Natural killer cell (primary cell): ENCODE measurements at regions not wholly inside any gene's neighbourhood (a gene's known extent, or its start where the extent isn't known, plus 50 kb on each side); places are given as distances from the start of the nearest gene placed in this dataset.

Source experiments
- ATAC-seq, 3 donors: fragments of 150-1000 bp in 2 of 3; fragments of 200-7000 bp in 1 of 3; cut with Tn5 transposase; 1 replicate in 1 of 3; 2 replicates in 2 of 3; pipeline ENCODE4 v1.10.0; 2021; ENCODE audit warnings: mild to moderate bottlenecking in 2 of 3, moderate library complexity in 2 of 3
- DNase-seq, 2 donors: peaks; one replicate each; pipeline versions ENCODE4 v3.0.0 to v3.0.0-alpha.2; 2013 to 2021; ENCODE audit warnings: mixed read lengths in 1 of 2
- H3K27ac ChIP-seq: one replicate; pipeline ENCODE4 v1.5.1; 2013; ENCODE audit warnings: mild to moderate bottlenecking, low read length
- H3K27me3 ChIP-seq: one replicate; pipeline ENCODE4 v1.6.1; 2013; ENCODE audit warnings: low read length; ENCODE audit not compliant: control insufficient read depth, insufficient read depth
- H3K36me3 ChIP-seq: one replicate; pipeline ENCODE4 v1.6.1; 2013; ENCODE audit warnings: low read length; ENCODE audit not compliant: control insufficient read depth, insufficient read depth
- H3K4me1 ChIP-seq: one replicate; pipeline ENCODE4 v1.6.1; 2013; ENCODE audit warnings: low read length; ENCODE audit not compliant: control insufficient read depth, insufficient read depth
- H3K4me3 ChIP-seq: one replicate; pipeline ENCODE4 v1.5.1; 2013; ENCODE audit warnings: low read length
- H3K9me3 ChIP-seq: one replicate; pipeline ENCODE4 v1.6.1; 2013; ENCODE audit warnings: low read length; ENCODE audit not compliant: control insufficient read depth, insufficient read depth
- H3K27ac Mint-ChIP-seq, 2 donors: one replicate each; pipeline ENCODE4 v1.8.0; 2022; ENCODE audit warnings: mild to moderate bottlenecking in 2 of 2, mixed read lengths in 2 of 2, moderate library complexity in 1 of 2
- H3K27me3 Mint-ChIP-seq, 2 donors: one replicate each; pipeline ENCODE4 v1.8.0; 2022; ENCODE audit warnings: low read depth in 2 of 2, mixed read lengths in 2 of 2
- H3K36me3 Mint-ChIP-seq: one replicate; pipeline ENCODE4 v1.8.0; 2022; ENCODE audit warnings: mixed read lengths
- H3K4me1 Mint-ChIP-seq, 2 donors: one replicate each; pipeline ENCODE4 v1.8.0; 2022; ENCODE audit warnings: mixed read lengths in 2 of 2
- H3K4me3 Mint-ChIP-seq: one replicate; pipeline ENCODE4 v1.8.0; 2022; ENCODE audit warnings: mild to moderate bottlenecking, moderate library complexity, mixed read lengths
- H3K9me3 Mint-ChIP-seq, 2 donors: one replicate each; pipeline ENCODE4 v1.8.0; 2022; ENCODE audit warnings: mixed read lengths in 2 of 2
- CTCF ChIP-seq: fragments of 200-600 bp; IDR thresholded peaks from one replicate; pipeline ENCODE4 v1.8.0; 2022; ENCODE audit warnings: antibody characterized with exemption
- WGBS: methylation state at CpG from one replicate; pipeline ENCODE4 v1.1.7; 2013; ENCODE audit warnings: missing lambda C conversion rate; ENCODE audit not compliant: insufficient coverage; 5-methylcytosine and 5-hydroxymethylcytosine counted together
- intact Hi-C: fragments of 100-400 bp; cut with micrococcal nuclease; formaldehyde crosslinking; loops from one replicate; pipeline ENCODE4 v1.14.2; 2022

GRCh38 chr13:33526718-33527117 is 241.2 kb upstream of the STARD13 start:
- DNase-seq (no peak), ATAC-seq (peak in 1 of 3 donors; percentile 42)
- no peaks in the 10 kb centered on the region for H3K9me3 ChIP-seq
- H3K4me1 ChIP-seq = no peaks in the 10 kb centered on the region
- no peak overlapping the region for H3K27ac Mint-ChIP-seq
- H3K4me3 Mint-ChIP-seq = no peak overlapping the region
- peaks cover 11 to 27% of the 10 kb centered on the region in 2 donors for H3K27me3 Mint-ChIP-seq
- H3K36me3 Mint-ChIP-seq = no peaks in the 10 kb centered on the region
- no peaks in the 10 kb centered on the region for H3K27me3 ChIP-seq
- no peak for TF ChIP-seq CTCF
- H3K9me3 Mint-ChIP-seq = no peaks in the 10 kb centered on the region
- intact Hi-C loops = no loop called here
- no peak overlapping the region for H3K4me3 ChIP-seq
- WGBS = 64% methylated on average over 2 of the region's 3 CpGs
- H3K27ac ChIP-seq = no peak overlapping the region
- H3K36me3 ChIP-seq = no peaks in the 10 kb centered on the region
- H3K4me1 Mint-ChIP-seq = no peaks in the 10 kb centered on the region

- intact Hi-C loops = no loop called here
- no peaks in the 10 kb centered on the region for H3K4me1 Mint-ChIP-seq
- WGBS = 83% methylated on average over 1 of the region's 2 CpGs
Measured at GRCh38 chr13:33528896-33529295, 243.3 kb upstream of the STARD13 start.

GRCh38 chr13:33531484-33531883 is 245.9 kb upstream of the STARD13 start:
- no peak overlapping the region for H3K27ac ChIP-seq
- no peak for TF ChIP-seq CTCF
- no peaks in the 10 kb centered on the region for H3K4me1 Mint-ChIP-seq
- H3K9me3 Mint-ChIP-seq = no peaks in the 10 kb centered on the region
- no peaks in the 10 kb centered on the region for H3K36me3 Mint-ChIP-seq
- H3K27ac Mint-ChIP-seq = no peak overlapping the region
- DNase-seq (no peak), ATAC-seq (no peak)
- peaks cover 11 to 37% of the 10 kb centered on the region in 2 donors for H3K27me3 Mint-ChIP-seq
- intact Hi-C loops = no loop called here
- H3K27me3 ChIP-seq = no peaks in the 10 kb centered on the region
- no peak overlapping the region for H3K4me3 ChIP-seq
- H3K4me1 ChIP-seq = no peaks in the 10 kb centered on the region
- no peaks in the 10 kb centered on the region for H3K9me3 ChIP-seq
- no peaks in the 10 kb centered on the region for H3K36me3 ChIP-seq
- no peak overlapping the region for H3K4me3 Mint-ChIP-seq

More at GRCh38 chr13:33528896-33529295, 243.3 kb upstream of the STARD13 start:
- Mint-ChIP-seq H3K27ac (no peak overlapping the region), H3K36me3 (no peaks in the 10 kb centered on the region), H3K9me3 (no peaks in the 10 kb centered on the region), H3K4me3 (no peak overlapping the region), H3K27me3 (peaks cover 11 to 37% of the 10 kb centered on the region in 2 donors)
- ATAC-seq (no peak), DNase-seq (no peak)
- Histone ChIP-seq H3K27ac (no peak overlapping the region), H3K36me3 (no peaks in the 10 kb centered on the region), H3K4me3 (no peak overlapping the region), H3K4me1 (no peaks in the 10 kb centered on the region), H3K27me3 (no peaks in the 10 kb centered on the region), H3K9me3 (no peaks in the 10 kb centered on the region)
- TF ChIP-seq CTCF = no peak

DNA sequence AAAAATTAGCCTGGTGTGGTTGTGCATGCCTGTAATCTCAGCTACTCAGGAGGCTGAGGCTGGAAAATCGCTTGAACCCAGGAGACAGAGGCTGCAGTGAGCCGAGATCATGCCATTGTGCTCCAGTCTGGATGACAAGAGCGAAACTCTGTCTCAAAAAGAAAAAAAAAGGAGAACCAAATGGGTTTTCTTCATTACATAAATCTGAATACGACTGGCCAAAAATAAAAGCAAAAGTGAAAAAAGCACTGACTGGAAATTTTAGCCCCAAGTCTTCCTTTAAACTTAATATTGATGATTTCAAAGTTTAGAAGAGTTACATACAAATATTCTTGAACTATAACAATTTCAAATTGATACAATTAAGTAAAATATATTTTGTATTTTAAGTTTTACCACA is 249.5 kb upstream of the STARD13 start:
- Histone ChIP-seq H3K27me3 (no peaks in the 10 kb centered on the region), H3K9me3 (no peaks in the 10 kb centered on the region), H3K4me1 (no peaks in the 10 kb centered on the region), H3K4me3 (no peak overlapping the region), H3K36me3 (no peaks in the 10 kb centered on the region), H3K27ac (no peak overlapping the region)
- DNase-seq (no peak), ATAC-seq (no peak)
- Mint-ChIP-seq H3K4me3 (no peak overlapping the region), H3K36me3 (no peaks in the 10 kb centered on the region), H3K4me1 (no peaks in the 10 kb centered on the region), H3K27me3 (peaks cover 5 to 25% of the 10 kb centered on the region in 2 donors), H3K9me3 (no peaks in the 10 kb centered on the region), H3K27ac (no peak overlapping the region)
- intact Hi-C loops = no loop called here
- 90% methylated on average over 2 of the region's 4 CpGs for WGBS
- no peak for TF ChIP-seq CTCF
